ENCODE measurements at regions not wholly inside any gene's neighbourhood (a gene's known extent, or its start where the extent isn't known, plus 50 kb on each side); places are given as distances from the start of the nearest gene placed in this dataset.
"Not testable (repeated sequence)": the region's sequence is repeated elsewhere in the genome, so short reads cannot be mapped to it uniquely, and the experiment has no call there.

- no peak overlapping the region for H3K4me3 ChIP-seq (ENCODE audit: low read depth, low read length)
- TF ChIP-seq POLR2A (IDR thresholded peaks at IDR 0.05; ENCODE audit: extremely low read depth, insufficient read length): no peak
- DNase-seq (ENCODE audit: low read depth): peak; percentile 19
These were observed 153.7 kb upstream of the SERTAD2 start for GRCh38 chr2:64807417-64807816.

GRCh38 chr2:64808092-64808491 is 154.4 kb upstream of the SERTAD2 start:
- H3K4me3 ChIP-seq (ENCODE audit: low read depth, low read length): no peak overlapping the region
- TF ChIP-seq, protein P1, sequence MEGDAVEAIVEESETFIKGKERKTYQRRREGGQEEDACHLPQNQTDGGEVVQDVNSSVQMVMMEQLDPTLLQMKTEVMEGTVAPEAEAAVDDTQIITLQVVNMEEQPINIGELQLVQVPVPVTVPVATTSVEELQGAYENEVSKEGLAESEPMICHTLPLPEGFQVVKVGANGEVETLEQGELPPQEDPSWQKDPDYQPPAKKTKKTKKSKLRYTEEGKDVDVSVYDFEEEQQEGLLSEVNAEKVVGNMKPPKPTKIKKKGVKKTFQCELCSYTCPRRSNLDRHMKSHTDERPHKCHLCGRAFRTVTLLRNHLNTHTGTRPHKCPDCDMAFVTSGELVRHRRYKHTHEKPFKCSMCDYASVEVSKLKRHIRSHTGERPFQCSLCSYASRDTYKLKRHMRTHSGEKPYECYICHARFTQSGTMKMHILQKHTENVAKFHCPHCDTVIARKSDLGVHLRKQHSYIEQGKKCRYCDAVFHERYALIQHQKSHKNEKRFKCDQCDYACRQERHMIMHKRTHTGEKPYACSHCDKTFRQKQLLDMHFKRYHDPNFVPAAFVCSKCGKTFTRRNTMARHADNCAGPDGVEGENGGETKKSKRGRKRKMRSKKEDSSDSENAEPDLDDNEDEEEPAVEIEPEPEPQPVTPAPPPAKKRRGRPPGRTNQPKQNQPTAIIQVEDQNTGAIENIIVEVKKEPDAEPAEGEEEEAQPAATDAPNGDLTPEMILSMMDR (IDR thresholded peaks at IDR 0.05; ENCODE audit: low read depth, low read length): no peak
- TF ChIP-seq POLR2A (IDR thresholded peaks at IDR 0.05; ENCODE audit: extremely low read depth, insufficient read length): no peak
- DNase-seq (ENCODE audit: low read depth): no peak

- no peak for DNase-seq (ENCODE audit: low read depth)
- no peak for TF ChIP-seq MYC (IDR thresholded peaks at IDR 0.05; ENCODE audit: low read depth, low read length)
- TF ChIP-seq, protein P2, sequence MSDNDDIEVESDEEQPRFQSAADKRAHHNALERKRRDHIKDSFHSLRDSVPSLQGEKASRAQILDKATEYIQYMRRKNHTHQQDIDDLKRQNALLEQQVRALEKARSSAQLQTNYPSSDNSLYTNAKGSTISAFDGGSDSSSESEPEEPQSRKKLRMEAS (IDR thresholded peaks at IDR 0.05; ENCODE audit: low read depth, low read length): no peak
- TF ChIP-seq, protein P1 (IDR thresholded peaks at IDR 0.05; ENCODE audit: low read depth, low read length): no peak
- no peak for TF ChIP-seq POLR2A (IDR thresholded peaks at IDR 0.05; ENCODE audit: extremely low read depth, insufficient read length)
- no peak overlapping the region for H3K4me3 ChIP-seq (ENCODE audit: low read depth, low read length)
These were observed 155.0 kb upstream of the SERTAD2 start for GRCh38 chr2:64808754-64809153.

DNA sequence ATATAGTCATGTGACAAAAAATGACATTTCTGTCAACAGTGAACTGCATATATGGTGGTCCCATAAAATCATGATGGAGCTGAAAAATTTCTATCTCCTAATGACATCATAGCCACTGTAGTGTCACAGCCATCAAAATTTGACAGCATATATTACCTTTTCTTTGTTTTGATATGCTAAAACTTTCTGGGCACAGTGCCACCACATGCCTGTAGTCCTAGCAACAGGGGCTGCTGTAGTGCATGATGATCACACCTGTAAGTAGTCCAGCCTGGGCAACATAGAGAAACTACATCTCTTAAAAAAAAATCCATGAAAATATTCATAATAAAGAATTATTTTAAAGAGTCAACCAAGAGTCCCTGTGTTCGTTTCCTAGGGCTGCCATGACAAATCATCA is 155.5 kb upstream of the SERTAD2 start:
- TF ChIP-seq POLR2A (IDR thresholded peaks at IDR 0.05; ENCODE audit: extremely low read depth, insufficient read length) (no peak), MYC (IDR thresholded peaks at IDR 0.05; ENCODE audit: low read depth, low read length) (no peak)
- TF ChIP-seq, protein P1 (IDR thresholded peaks at IDR 0.05; ENCODE audit: low read depth, low read length): no peak
- TF ChIP-seq, protein P2 (IDR thresholded peaks at IDR 0.05; ENCODE audit: low read depth, low read length): no peak
- no peak overlapping the region for H3K4me3 ChIP-seq (ENCODE audit: low read depth, low read length)
- no peak for DNase-seq (ENCODE audit: low read depth)

DNA sequence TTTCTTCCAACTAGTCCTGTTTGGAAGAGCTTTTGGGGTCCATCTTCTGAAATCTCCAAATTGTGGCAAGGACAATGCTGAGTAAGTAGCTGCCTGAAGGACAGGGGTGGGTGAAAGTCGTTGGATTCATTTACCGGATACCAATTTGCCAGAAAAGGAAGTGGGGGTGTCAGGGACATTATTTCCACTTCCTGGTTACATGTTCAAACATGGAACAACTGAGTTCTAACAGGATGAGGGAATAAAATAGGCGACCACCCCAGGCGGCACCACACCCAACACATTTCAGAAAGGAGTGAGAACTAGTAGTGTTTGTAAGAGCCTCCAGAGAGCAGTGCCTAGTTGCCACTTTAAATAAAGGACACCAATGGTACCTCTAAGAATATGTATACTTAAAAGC is 158.6 kb upstream of the SERTAD2 start:
- TF ChIP-seq, protein P1 (IDR thresholded peaks at IDR 0.05; ENCODE audit: low read depth, low read length): no peak
- TF ChIP-seq, protein P2 (IDR thresholded peaks at IDR 0.05; ENCODE audit: low read depth, low read length): no peak
- TF ChIP-seq POLR2A (IDR thresholded peaks at IDR 0.05; ENCODE audit: extremely low read depth, insufficient read length) (no peak), MYC (IDR thresholded peaks at IDR 0.05; ENCODE audit: low read depth, low read length) (no peak)

GRCh38 chr2:64814007-64814406 is 160.3 kb upstream of the SERTAD2 start:
- DNase-seq (ENCODE audit: low read depth): no peak
- TF ChIP-seq POLR2A (IDR thresholded peaks at IDR 0.05; ENCODE audit: extremely low read depth, insufficient read length): no peak
- TF ChIP-seq, protein P2 (IDR thresholded peaks at IDR 0.05; ENCODE audit: low read depth, low read length): no peak
- no peak overlapping the region for H3K4me3 ChIP-seq (ENCODE audit: low read depth, low read length)

More for the DNA sequence above, 158.6 kb upstream of the SERTAD2 start:
- peak; percentile 29 for DNase-seq (ENCODE audit: low read depth)
- H3K4me3 ChIP-seq (ENCODE audit: low read depth, low read length): no peak overlapping the region

GRCh38 chr2:64816526-64816925 is 162.8 kb upstream of the SERTAD2 start:
- not testable (repeated sequence) for DNase-seq (ENCODE audit: low read depth); H3K4me3 ChIP-seq (ENCODE audit: low read depth, low read length)

Measured in NB4 (cell line).